HCT116 (cell line): ENCODE measurements at regions not wholly inside any gene's neighbourhood (a gene's known extent, or its start where the extent isn't known, plus 50 kb on each side); places are given as distances from the start of the nearest gene placed in this dataset.

ENCODE experiments used
- ATAC-seq: fragments of 200-7000 bp; cut with Tn5 transposase; 2 replicates; pipeline ENCODE4 v1.9.1; 2020; ENCODE audit warnings: mild to moderate bottlenecking, moderate library complexity
- BruUV-seq: library from RNA; stranded (reverse); fragments of 400-500 nt; replicated peaks from 2 replicates; lab custom pipeline; 2021; lab: Mats Ljungman, UMichigan
- CTCF ChIA-PET: fragments of 300-600 bp; sonication (Branson Sonifier 250); formaldehyde crosslinking; loops from one replicate; lab custom pipeline; 2021; ENCODE audit warnings: antibody characterized with exemption; lab: Charles Lee
- POLR2A ChIA-PET: fragments of 300-600, 350-600 bp; sonication (Branson Sonifier 250); formaldehyde crosslinking; loops from one replicate; lab custom pipeline; 2021; ENCODE audit warnings: antibody characterized with exemption; lab: Charles Lee
- RAD21 ChIA-PET, 2 experiments: fragments of 300-600 bp; sonication (Branson Sonifier 250); formaldehyde crosslinking; loops; one replicate each; lab custom pipeline; 2023; ENCODE audit warnings: low total read pairs in 2 of 2; ENCODE audit not compliant: uncharacterized antibody in 2 of 2, unreplicated experiment in 2 of 2, low non-redundant PET in 1 of 2; lab: Charles Lee
- DNase-seq: peaks from one replicate; pipeline ENCODE4 v3.0.0-alpha.2; 2010; ENCODE audit warnings: low read depth, low spot score
- H2AFZ ChIP-seq: fragments of 200-600 bp; shearing (Covaris generic), sonication (generic); 2 replicates; pipeline ENCODE4 v1.6.1; 2017; ENCODE audit warnings: low read depth, mixed run types, mixed read lengths, antibody characterized with exemption, low read length; ENCODE audit not compliant: poor library complexity, severe bottlenecking
- H3K27ac ChIP-seq: 2 replicates; pipeline ENCODE4 v1.5.1; 2012; ENCODE audit warnings: low read depth, low read length
- H3K27me3 ChIP-seq: fragments of 200-600 bp; sonication (generic); 2 replicates; pipeline ENCODE4 v1.6.1; 2016; ENCODE audit warnings: mixed run types, low read length, mixed read lengths; ENCODE audit not compliant: insufficient read depth
- H3K36me3 ChIP-seq, 2 experiments: fragments of 200-500 bp in 1 of 2; fragments of 200-600 bp in 1 of 2; sonication (Bioruptor generic) in 1 of 2; sonication (generic) in 1 of 2; 2 replicates each; pipeline versions ENCODE4 v1.5.1 to v1.6.1; 2014 to 2016; ENCODE audit warnings: low read length in 2 of 2, inconsistent platforms in 1 of 2, mixed read lengths in 1 of 2, mixed run types in 1 of 2; ENCODE audit not compliant: insufficient read depth in 2 of 2, control insufficient read depth in 1 of 2
- H3K4me1 ChIP-seq, 2 experiments: fragments of 200-600 bp in 1 of 2; sonication (generic) in 1 of 2; 2 replicates each; pipeline versions ENCODE4 v1.5.1 to v1.6.1; 2012 to 2017; ENCODE audit warnings: low read length in 2 of 2, inconsistent platforms in 1 of 2, mild to moderate bottlenecking in 1 of 2, mixed read lengths in 1 of 2, mixed run types in 1 of 2, moderate library complexity in 1 of 2; ENCODE audit not compliant: insufficient read depth in 2 of 2, control insufficient read depth in 1 of 2
- H3K4me2 ChIP-seq: fragments of 200-600 bp; sonication (generic); 2 replicates; pipeline ENCODE4 v1.6.1; 2017; ENCODE audit warnings: mixed run types, low read length, mixed read lengths
- H3K4me3 ChIP-seq, 2 experiments: fragments of 200-600 bp in 1 of 2; sonication (generic) in 1 of 2; replicated peaks in 1 of 2; 2 replicates each; pipeline ENCODE4 v1.5.1; 2011 to 2016; ENCODE audit warnings: low read length in 2 of 2, control low read depth in 1 of 2, low read depth in 1 of 2, mild to moderate bottlenecking in 1 of 2, mixed read lengths in 1 of 2, mixed run types in 1 of 2
- H3K79me2 ChIP-seq: fragments of 200-600 bp; sonication (generic); 2 replicates; pipeline ENCODE4 v1.6.1; 2017; ENCODE audit warnings: mild to moderate bottlenecking, mixed run types, low read length, moderate library complexity, mixed read lengths; ENCODE audit not compliant: insufficient read depth
- H3K9ac ChIP-seq: fragments of 200-600 bp; sonication (generic); 2 replicates; pipeline ENCODE4 v1.6.1; 2016; ENCODE audit warnings: low read length, mixed read lengths
- H3K9me2 ChIP-seq: fragments of 200-600 bp; sonication (generic), shearing (Covaris generic); 2 replicates; pipeline ENCODE4 v1.6.1; 2017; ENCODE audit warnings: mixed run types, mild to moderate bottlenecking, moderate library complexity; ENCODE audit not compliant: insufficient read depth
- H3K9me3 ChIP-seq, 2 experiments: fragments of 200-500 bp in 1 of 2; fragments of 200-600 bp in 1 of 2; sonication (Bioruptor generic) in 1 of 2; sonication (generic) in 1 of 2; 2 replicates each; pipeline ENCODE4 v1.6.1; 2014 to 2017; ENCODE audit warnings: low read length in 2 of 2, mixed read lengths in 2 of 2, inconsistent platforms in 1 of 2, low read depth in 1 of 2, mild to moderate bottlenecking in 1 of 2, mixed run types in 1 of 2, moderate library complexity in 1 of 2; ENCODE audit not compliant: control insufficient read depth in 1 of 2, insufficient read depth in 1 of 2
- H4K20me1 ChIP-seq: fragments of 200-600 bp; sonication (generic), shearing (Covaris generic); 2 replicates; pipeline ENCODE4 v1.6.1; 2017; ENCODE audit warnings: mixed run types, mild to moderate bottlenecking, moderate library complexity; ENCODE audit not compliant: insufficient read depth
- CBX3 ChIP-seq: IDR thresholded peaks from 2 replicates; pipeline ENCODE4 v1.6.1; 2012; ENCODE audit warnings: low read depth
- EGR1 ChIP-seq: IDR thresholded peaks from 2 replicates; pipeline ENCODE4 v1.6.1; 2012; ENCODE audit warnings: low read depth
- ELF1 ChIP-seq: IDR thresholded peaks from 2 replicates; pipeline ENCODE4 v1.6.1; 2012; ENCODE audit warnings: low read depth, borderline replicate concordance
- EZH2 ChIP-seq: fragments of 200-600 bp; sonication (generic); IDR thresholded peaks from 2 replicates; pipeline ENCODE4 v1.6.1; 2017; ENCODE audit warnings: antibody characterized with exemption, mixed run types
- EZH2phosphoT487 ChIP-seq: fragments of 200-600 bp; IDR thresholded peaks from 2 replicates; pipeline ENCODE4 v1.6.1; 2018; ENCODE audit warnings: antibody characterized with exemption, borderline replicate concordance
- FOSL1 ChIP-seq: IDR thresholded peaks from 2 replicates; pipeline ENCODE4 v1.6.1; 2012; ENCODE audit warnings: low read depth
- JUND ChIP-seq: IDR thresholded peaks from 2 replicates; pipeline ENCODE4 v1.6.1; 2012
- POLR2A ChIP-seq: IDR thresholded peaks from 2 replicates; pipeline ENCODE4 v1.7.0; 2011; ENCODE audit warnings: borderline replicate concordance; ENCODE audit not compliant: insufficient read depth, insufficient read length; ENCODE audit errors: extremely low read depth
- POLR2AphosphoS5 ChIP-seq: IDR thresholded peaks from 2 replicates; pipeline ENCODE4 v1.6.1; 2011; ENCODE audit warnings: mild to moderate bottlenecking, low read depth, low read length, moderate library complexity
- RAD21 ChIP-seq: IDR thresholded peaks from 2 replicates; pipeline ENCODE4 v1.6.1; 2012; ENCODE audit warnings: low read depth, mild to moderate bottlenecking
- SP1 ChIP-seq: IDR thresholded peaks from 2 replicates; pipeline ENCODE4 v1.6.1; 2012; ENCODE audit warnings: low read depth
- SRF ChIP-seq: IDR thresholded peaks from 2 replicates; pipeline ENCODE4 v1.6.1; 2012; ENCODE audit warnings: low read depth
- TCF7L2 ChIP-seq: IDR thresholded peaks from 2 replicates; pipeline ENCODE4 v1.7.0; 2011; ENCODE audit warnings: borderline replicate concordance, inconsistent platforms; ENCODE audit not compliant: insufficient read depth, insufficient read length; ENCODE audit errors: extremely low read depth
- YY1 ChIP-seq: IDR thresholded peaks from 2 replicates; pipeline ENCODE4 v1.6.1; 2011; ENCODE audit warnings: low read length, low read depth, moderate library complexity, mild to moderate bottlenecking; ENCODE audit not compliant: insufficient replicate concordance; ENCODE audit errors: extremely low read depth
- ZFX ChIP-seq: fragments of 450-650 bp; IDR thresholded peaks from 2 replicates; pipeline ENCODE4 v1.6.1; 2017
- ZNF274 ChIP-seq: fragments of 200-500 bp; sonication (Bioruptor generic); IDR thresholded peaks from 2 replicates; pipeline ENCODE4 v1.6.1; 2014; ENCODE audit warnings: mild to moderate bottlenecking, low read depth, low read length, inconsistent platforms
- intact Hi-C: fragments of 100-400 bp; cut with micrococcal nuclease; formaldehyde crosslinking; loops from 2 replicates; pipeline ENCODE4 v1.10.0; 2022
- TF ChIP-seq, protein P1 (sequence below), 3 experiments: fragments of 200-600 bp in 1 of 3; sonication (generic) in 1 of 3; IDR thresholded peaks in 2 of 3; conservative IDR thresholded peaks in 1 of 3; 2 replicates each; pipeline ENCODE4 v1.5.1; 2012 to 2017; ENCODE audit warnings: low read depth in 2 of 3, low read length in 2 of 3, antibody characterized with exemption in 1 of 3, borderline replicate concordance in 1 of 3, control low read depth in 1 of 3, mild to moderate bottlenecking in 1 of 3, mixed read lengths in 1 of 3, mixed run types in 1 of 3, moderate library complexity in 1 of 3; ENCODE audit not compliant: insufficient read depth in 1 of 3
- TF ChIP-seq, protein P2 (sequence below): IDR thresholded peaks from 2 replicates; pipeline ENCODE4 v1.6.1; 2012
- TF ChIP-seq, protein P3 (sequence below): IDR thresholded peaks from 2 replicates; pipeline ENCODE4 v1.6.1; 2011; ENCODE audit warnings: mild to moderate bottlenecking, low read length, moderate library complexity; ENCODE audit not compliant: insufficient replicate concordance; ENCODE audit errors: extremely low read depth
- TF ChIP-seq, protein P4 (sequence below): IDR thresholded peaks from 2 replicates; pipeline ENCODE4 v1.6.1; 2012; ENCODE audit warnings: low read depth

DNA sequence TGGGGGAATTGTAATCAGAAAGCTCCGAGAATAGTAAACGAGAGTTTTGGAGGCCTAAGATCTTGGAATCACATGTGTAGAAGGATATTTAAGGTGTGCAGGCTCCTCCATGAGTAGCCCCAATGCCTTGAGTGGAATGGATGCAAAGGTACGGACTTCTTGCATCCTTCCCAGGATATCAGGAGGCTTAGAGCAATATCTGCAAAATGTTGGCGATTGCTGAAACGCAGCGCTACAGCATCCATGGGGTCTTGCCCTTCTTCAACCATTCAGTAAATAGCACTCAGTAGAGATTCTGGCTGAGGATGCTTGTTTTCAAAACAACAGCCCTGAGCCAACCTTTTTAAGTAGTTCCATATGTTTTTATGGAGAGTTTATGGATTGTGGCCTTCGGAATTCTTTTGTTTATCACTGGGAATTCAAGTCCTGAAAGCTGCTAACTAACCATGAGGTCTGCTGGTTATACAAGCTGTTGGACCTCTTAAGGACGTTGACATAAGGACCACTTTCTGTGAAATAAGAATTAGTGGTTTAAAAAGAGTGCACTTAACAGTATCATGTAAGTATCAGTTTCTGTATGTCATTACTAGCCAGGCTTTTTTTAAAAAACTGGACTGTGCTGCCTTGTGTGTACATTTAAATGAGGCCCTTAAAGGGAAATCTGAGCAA lies 228.8 kb upstream of the PGRMC2 start:
- H3K27me3 ChIP-seq, result no peaks in the 10 kb centered on the region
- H3K4me1 ChIP-seq, result peaks cover 16 to 20% of the 10 kb centered on the region in 2 experiments
- H3K4me2 ChIP-seq, result no peak overlapping the region
- no peaks in the 10 kb centered on the region for H3K36me3 ChIP-seq
- intact Hi-C loops, result no loop called here
- ChIA-PET CTCF (no interaction called here), POLR2A (interaction anchor here (1.5 kb wide), 1 partner anchor 13 kb away, joined by 5 read pairs; no protein-coding TSS in a partner anchor)
- no peaks in the 10 kb centered on the region for H4K20me1 ChIP-seq
- H3K9ac ChIP-seq, result no peak overlapping the region
- no peak overlapping the region for H3K4me3 ChIP-seq
- no peak overlapping the region for H2AFZ ChIP-seq
- no peak for ATAC-seq
- H3K79me2 ChIP-seq, result no peaks in the 10 kb centered on the region
- DNase-seq, result no peak
- BruUV-seq, result no TSS peak
- TF ChIP-seq POLR2AphosphoS5 (no peak), RAD21 (no peak), EGR1 (no peak), JUND (no peak), TCF7L2 (no peak), ZFX (no peak), FOSL1 (no peak), EZH2 (no peak), SP1 (no peak), POLR2A (no peak), CBX3 (no peak), ZNF274 (no peak), YY1 (no peak), SRF (no peak), ELF1 (no peak), EZH2phosphoT487 (no peak)
- TF ChIP-seq, protein P1, sequence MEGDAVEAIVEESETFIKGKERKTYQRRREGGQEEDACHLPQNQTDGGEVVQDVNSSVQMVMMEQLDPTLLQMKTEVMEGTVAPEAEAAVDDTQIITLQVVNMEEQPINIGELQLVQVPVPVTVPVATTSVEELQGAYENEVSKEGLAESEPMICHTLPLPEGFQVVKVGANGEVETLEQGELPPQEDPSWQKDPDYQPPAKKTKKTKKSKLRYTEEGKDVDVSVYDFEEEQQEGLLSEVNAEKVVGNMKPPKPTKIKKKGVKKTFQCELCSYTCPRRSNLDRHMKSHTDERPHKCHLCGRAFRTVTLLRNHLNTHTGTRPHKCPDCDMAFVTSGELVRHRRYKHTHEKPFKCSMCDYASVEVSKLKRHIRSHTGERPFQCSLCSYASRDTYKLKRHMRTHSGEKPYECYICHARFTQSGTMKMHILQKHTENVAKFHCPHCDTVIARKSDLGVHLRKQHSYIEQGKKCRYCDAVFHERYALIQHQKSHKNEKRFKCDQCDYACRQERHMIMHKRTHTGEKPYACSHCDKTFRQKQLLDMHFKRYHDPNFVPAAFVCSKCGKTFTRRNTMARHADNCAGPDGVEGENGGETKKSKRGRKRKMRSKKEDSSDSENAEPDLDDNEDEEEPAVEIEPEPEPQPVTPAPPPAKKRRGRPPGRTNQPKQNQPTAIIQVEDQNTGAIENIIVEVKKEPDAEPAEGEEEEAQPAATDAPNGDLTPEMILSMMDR (IDR thresholded peaks at IDR 0.05 in 2 of 3, conservative IDR thresholded peaks at IDR 0.05 in 1 of 3; ENCODE audit: borderline replicate concordance in 1 of 3, insufficient read depth in 1 of 3, low read depth in 2 of 3, low read length in 2 of 3), result no peak
- TF ChIP-seq, protein P2, sequence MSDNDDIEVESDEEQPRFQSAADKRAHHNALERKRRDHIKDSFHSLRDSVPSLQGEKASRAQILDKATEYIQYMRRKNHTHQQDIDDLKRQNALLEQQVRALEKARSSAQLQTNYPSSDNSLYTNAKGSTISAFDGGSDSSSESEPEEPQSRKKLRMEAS, result no peak
- TF ChIP-seq, protein P3, sequence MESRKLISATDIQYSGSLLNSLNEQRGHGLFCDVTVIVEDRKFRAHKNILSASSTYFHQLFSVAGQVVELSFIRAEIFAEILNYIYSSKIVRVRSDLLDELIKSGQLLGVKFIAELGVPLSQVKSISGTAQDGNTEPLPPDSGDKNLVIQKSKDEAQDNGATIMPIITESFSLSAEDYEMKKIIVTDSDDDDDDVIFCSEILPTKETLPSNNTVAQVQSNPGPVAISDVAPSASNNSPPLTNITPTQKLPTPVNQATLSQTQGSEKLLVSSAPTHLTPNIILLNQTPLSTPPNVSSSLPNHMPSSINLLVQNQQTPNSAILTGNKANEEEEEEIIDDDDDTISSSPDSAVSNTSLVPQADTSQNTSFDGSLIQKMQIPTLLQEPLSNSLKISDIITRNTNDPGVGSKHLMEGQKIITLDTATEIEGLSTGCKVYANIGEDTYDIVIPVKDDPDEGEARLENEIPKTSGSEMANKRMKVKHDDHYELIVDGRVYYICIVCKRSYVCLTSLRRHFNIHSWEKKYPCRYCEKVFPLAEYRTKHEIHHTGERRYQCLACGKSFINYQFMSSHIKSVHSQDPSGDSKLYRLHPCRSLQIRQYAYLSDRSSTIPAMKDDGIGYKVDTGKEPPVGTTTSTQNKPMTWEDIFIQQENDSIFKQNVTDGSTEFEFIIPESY, result no peak
- TF ChIP-seq, protein P4, sequence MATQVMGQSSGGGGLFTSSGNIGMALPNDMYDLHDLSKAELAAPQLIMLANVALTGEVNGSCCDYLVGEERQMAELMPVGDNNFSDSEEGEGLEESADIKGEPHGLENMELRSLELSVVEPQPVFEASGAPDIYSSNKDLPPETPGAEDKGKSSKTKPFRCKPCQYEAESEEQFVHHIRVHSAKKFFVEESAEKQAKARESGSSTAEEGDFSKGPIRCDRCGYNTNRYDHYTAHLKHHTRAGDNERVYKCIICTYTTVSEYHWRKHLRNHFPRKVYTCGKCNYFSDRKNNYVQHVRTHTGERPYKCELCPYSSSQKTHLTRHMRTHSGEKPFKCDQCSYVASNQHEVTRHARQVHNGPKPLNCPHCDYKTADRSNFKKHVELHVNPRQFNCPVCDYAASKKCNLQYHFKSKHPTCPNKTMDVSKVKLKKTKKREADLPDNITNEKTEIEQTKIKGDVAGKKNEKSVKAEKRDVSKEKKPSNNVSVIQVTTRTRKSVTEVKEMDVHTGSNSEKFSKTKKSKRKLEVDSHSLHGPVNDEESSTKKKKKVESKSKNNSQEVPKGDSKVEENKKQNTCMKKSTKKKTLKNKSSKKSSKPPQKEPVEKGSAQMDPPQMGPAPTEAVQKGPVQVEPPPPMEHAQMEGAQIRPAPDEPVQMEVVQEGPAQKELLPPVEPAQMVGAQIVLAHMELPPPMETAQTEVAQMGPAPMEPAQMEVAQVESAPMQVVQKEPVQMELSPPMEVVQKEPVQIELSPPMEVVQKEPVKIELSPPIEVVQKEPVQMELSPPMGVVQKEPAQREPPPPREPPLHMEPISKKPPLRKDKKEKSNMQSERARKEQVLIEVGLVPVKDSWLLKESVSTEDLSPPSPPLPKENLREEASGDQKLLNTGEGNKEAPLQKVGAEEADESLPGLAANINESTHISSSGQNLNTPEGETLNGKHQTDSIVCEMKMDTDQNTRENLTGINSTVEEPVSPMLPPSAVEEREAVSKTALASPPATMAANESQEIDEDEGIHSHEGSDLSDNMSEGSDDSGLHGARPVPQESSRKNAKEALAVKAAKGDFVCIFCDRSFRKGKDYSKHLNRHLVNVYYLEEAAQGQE, result no peak
- TF ChIP-seq, all 23 proteins: peak for 0
- H3K27ac ChIP-seq, result no peak overlapping the region
- RAD21 ChIA-PET, result no interaction called here
- H3K9me3 ChIP-seq, result no peaks in the 10 kb centered on the region
- no peaks in the 10 kb centered on the region for H3K9me2 ChIP-seq
